Hepatocyte (in vitro differentiated cells): ENCODE measurements at regions not wholly inside any gene's neighbourhood (a gene's known extent, or its start where the extent isn't known, plus 50 kb on each side); places are given as distances from the start of the nearest gene placed in this dataset.

Source experiments
- DNase-seq: peaks from one replicate; pipeline ENCODE4 v3.0.0-alpha.2; 2016; ENCODE audit warnings: low spot score
- H2AFZ ChIP-seq: fragments of 200-600 bp; sonication (generic); 2 replicates; pipeline ENCODE4 v1.6.0; 2016; ENCODE audit warnings: antibody characterized with exemption, mild to moderate bottlenecking
- H3K27ac ChIP-seq: fragments of 200-600 bp; sonication (generic); 2 replicates; pipeline ENCODE4 v1.5.1; 2016; ENCODE audit warnings: mild to moderate bottlenecking
- H3K27me3 ChIP-seq: fragments of 200-600 bp; sonication (generic); 2 replicates; pipeline ENCODE4 v1.6.1; 2016
- H3K36me3 ChIP-seq: fragments of 200-600 bp; sonication (generic); replicated peaks from 2 replicates; pipeline ENCODE4 v1.5.1; 2016; ENCODE audit warnings: low read depth; ENCODE audit not compliant: insufficient read depth
- H3K4me1 ChIP-seq: fragments of 200-600 bp; sonication (generic); 2 replicates; pipeline ENCODE4 v1.5.1; 2016; ENCODE audit warnings: mild to moderate bottlenecking, moderate library complexity; ENCODE audit not compliant: insufficient read depth
- H3K4me2 ChIP-seq: fragments of 200-600 bp; sonication (generic); 2 replicates; pipeline ENCODE4 v1.6.0; 2016
- H3K4me3 ChIP-seq: fragments of 200-600 bp; sonication (generic); 2 replicates; pipeline ENCODE4 v1.5.1; 2016; ENCODE audit warnings: mild to moderate bottlenecking
- H3K79me2 ChIP-seq: fragments of 200-600 bp; sonication (generic); 2 replicates; pipeline ENCODE4 v1.6.0; 2017; ENCODE audit warnings: mild to moderate bottlenecking
- H3K9me2 ChIP-seq: fragments of 200-600 bp; sonication (generic); replicated peaks from 2 replicates; pipeline ENCODE4 v1.6.0; 2017; ENCODE audit warnings: mild to moderate bottlenecking; ENCODE audit not compliant: insufficient read depth
- H3K9me3 ChIP-seq: fragments of 200-600 bp; sonication (generic); 2 replicates; pipeline ENCODE4 v1.5.1; 2016; ENCODE audit warnings: low read depth, mild to moderate bottlenecking
- H4K20me1 ChIP-seq: fragments of 200-600 bp; sonication (generic); 2 replicates; pipeline ENCODE4 v1.6.0; 2016; ENCODE audit warnings: mild to moderate bottlenecking; ENCODE audit not compliant: insufficient read depth, poor library complexity, severe bottlenecking
- EZH2 ChIP-seq: fragments of 200-600 bp; sonication (generic); IDR thresholded peaks from 2 replicates; pipeline ENCODE4 v1.6.1; 2016; ENCODE audit warnings: antibody characterized with exemption, mild to moderate bottlenecking, borderline replicate concordance
- EZH2phosphoT487 ChIP-seq: fragments of 200-600 bp; sonication (generic); IDR thresholded peaks from one replicate; pipeline ENCODE4 v1.6.1; 2018; ENCODE audit warnings: antibody characterized with exemption, mild to moderate bottlenecking, low read depth, moderate library complexity; ENCODE audit not compliant: unreplicated experiment, severe bottlenecking
- WGBS: methylation state at CpG from one replicate; pipeline ENCODE4 v1.1.6; 2016; ENCODE audit warnings: low lambda C conversion rate; ENCODE audit errors: missing lambda C conversion rate; 5-methylcytosine and 5-hydroxymethylcytosine counted together
- TF ChIP-seq, protein P1 (sequence below): fragments of 200-600 bp; sonication (generic); IDR thresholded peaks from 2 replicates; pipeline ENCODE4 v1.5.1; 2016; ENCODE audit warnings: antibody characterized with exemption, mild to moderate bottlenecking; ENCODE audit not compliant: poor library complexity

- no peak for DNase-seq
- TF ChIP-seq EZH2 = no peak
- TF ChIP-seq, protein P1, sequence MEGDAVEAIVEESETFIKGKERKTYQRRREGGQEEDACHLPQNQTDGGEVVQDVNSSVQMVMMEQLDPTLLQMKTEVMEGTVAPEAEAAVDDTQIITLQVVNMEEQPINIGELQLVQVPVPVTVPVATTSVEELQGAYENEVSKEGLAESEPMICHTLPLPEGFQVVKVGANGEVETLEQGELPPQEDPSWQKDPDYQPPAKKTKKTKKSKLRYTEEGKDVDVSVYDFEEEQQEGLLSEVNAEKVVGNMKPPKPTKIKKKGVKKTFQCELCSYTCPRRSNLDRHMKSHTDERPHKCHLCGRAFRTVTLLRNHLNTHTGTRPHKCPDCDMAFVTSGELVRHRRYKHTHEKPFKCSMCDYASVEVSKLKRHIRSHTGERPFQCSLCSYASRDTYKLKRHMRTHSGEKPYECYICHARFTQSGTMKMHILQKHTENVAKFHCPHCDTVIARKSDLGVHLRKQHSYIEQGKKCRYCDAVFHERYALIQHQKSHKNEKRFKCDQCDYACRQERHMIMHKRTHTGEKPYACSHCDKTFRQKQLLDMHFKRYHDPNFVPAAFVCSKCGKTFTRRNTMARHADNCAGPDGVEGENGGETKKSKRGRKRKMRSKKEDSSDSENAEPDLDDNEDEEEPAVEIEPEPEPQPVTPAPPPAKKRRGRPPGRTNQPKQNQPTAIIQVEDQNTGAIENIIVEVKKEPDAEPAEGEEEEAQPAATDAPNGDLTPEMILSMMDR = no peak
- no peak for TF ChIP-seq EZH2phosphoT487
- Histone ChIP-seq H3K79me2 (no peaks in the 10 kb centered on the region), H2AFZ (no peak overlapping the region), H4K20me1 (no peaks in the 10 kb centered on the region), H3K4me1 (no peaks in the 10 kb centered on the region), H3K9me2 (no peaks in the 10 kb centered on the region), H3K9me3 (no peaks in the 10 kb centered on the region), H3K36me3 (no peaks in the 10 kb centered on the region), H3K27ac (no peak overlapping the region), H3K4me3 (no peak overlapping the region), H3K27me3 (no peaks in the 10 kb centered on the region), H3K4me2 (no peak overlapping the region)
- WGBS = 90% methylated on average over 3 of the region's 3 CpGs
Observed at GRCh38 chr11:37999171-37999570, 1401.1 kb upstream of the RAG2 start.

DNA sequence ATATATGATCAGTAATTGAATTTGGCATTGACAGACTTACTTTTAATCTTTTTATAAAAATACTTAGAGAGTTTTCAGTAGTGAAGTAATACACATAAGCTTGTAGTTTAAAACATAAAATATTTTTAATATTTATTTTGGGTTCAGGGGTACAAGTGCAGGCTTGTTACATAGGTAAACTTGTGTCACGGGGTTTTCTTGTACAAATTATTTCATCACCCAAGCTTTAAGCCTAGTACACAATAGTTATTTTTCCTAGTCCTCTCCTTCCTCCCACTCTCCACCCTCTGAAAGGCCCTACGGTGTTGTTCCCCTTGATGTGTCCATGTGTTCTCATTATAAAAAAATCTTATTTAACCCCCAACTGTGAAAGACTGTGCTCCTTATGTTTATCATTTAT is 1397.8 kb upstream of the RAG2 start:
- Histone ChIP-seq H3K4me3 (no peak overlapping the region), H2AFZ (no peak overlapping the region), H3K4me2 (no peak overlapping the region), H3K9me3 (no peaks in the 10 kb centered on the region), H3K27ac (no peak overlapping the region), H3K79me2 (no peaks in the 10 kb centered on the region), H3K4me1 (no peaks in the 10 kb centered on the region), H4K20me1 (no peaks in the 10 kb centered on the region), H3K36me3 (no peaks in the 10 kb centered on the region), H3K27me3 (no peaks in the 10 kb centered on the region), H3K9me2 (no peaks in the 10 kb centered on the region)
- no peak for DNase-seq
- WGBS = 77% methylated on average over 2 of the region's 2 CpGs
- TF ChIP-seq, protein P1 = no peak
- no peak for TF ChIP-seq EZH2
- no peak for TF ChIP-seq EZH2phosphoT487

DNA sequence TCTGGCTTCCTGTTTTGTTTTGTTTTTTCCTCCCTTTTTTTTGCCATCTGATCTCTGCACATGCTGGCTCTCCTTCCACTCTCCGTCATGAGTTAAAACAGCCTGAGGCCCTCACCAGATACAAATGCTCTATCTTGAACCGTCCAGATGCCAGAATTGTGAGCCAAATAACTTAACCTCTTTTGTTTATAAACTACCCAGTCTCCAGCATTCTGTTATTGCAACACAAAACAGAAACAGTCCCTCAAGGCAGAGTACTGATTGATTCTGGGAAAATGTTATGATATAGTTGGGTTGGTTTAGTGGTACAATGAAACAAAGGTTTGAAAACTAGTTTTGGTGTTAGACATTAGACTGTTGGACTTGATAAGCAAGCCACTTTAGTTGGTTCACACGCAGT is 1390.0 kb upstream of the RAG2 start:
- H3K4me2 ChIP-seq = peak overlapping the region; percentile 1
- H3K27me3 ChIP-seq = no peaks in the 10 kb centered on the region
- H3K4me1 ChIP-seq = no peaks in the 10 kb centered on the region
- no peaks in the 10 kb centered on the region for H3K36me3 ChIP-seq
- TF ChIP-seq, protein P1 = no peak
- TF ChIP-seq EZH2phosphoT487 = no peak
- no peak for TF ChIP-seq EZH2
- no peak overlapping the region for H3K4me3 ChIP-seq
- peak; percentile 20 for DNase-seq
- 19% methylated on average over 3 of the region's 3 CpGs for WGBS
- H3K9me2 ChIP-seq = no peaks in the 10 kb centered on the region
- no peaks in the 10 kb centered on the region for H3K9me3 ChIP-seq
- H3K27ac ChIP-seq = peak overlapping the region; percentile 9
- no peaks in the 10 kb centered on the region for H4K20me1 ChIP-seq
- H2AFZ ChIP-seq = peak overlapping the region; percentile 0
- H3K79me2 ChIP-seq = no peaks in the 10 kb centered on the region

DNA sequence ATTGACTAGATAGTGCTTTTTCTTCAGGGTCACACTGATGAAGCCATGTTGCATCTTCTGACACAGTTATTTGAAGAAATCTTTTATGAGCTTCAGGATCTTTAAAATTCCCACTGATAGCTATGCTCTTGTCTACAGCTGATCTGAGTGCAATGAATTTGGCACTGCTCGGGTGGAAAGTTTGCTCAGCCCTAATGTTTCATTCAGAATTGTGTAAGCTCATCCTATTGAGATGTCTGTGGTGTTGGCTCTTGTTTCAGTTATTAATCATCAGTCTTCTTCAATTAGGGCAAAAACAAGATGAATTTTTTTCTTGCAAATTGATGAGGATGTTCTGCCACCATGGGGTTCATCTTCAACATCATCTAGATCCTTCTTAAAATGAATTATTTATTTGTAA is 1387.0 kb upstream of the RAG2 start:
- no peaks in the 10 kb centered on the region for H3K9me3 ChIP-seq
- no peaks in the 10 kb centered on the region for H3K4me1 ChIP-seq
- H3K4me2 ChIP-seq = no peak overlapping the region
- no peak for DNase-seq
- no peak overlapping the region for H3K27ac ChIP-seq
- 75% methylated on average over 1 of the region's 1 CpG for WGBS
- no peaks in the 10 kb centered on the region for H3K36me3 ChIP-seq
- H4K20me1 ChIP-seq = no peaks in the 10 kb centered on the region
- no peaks in the 10 kb centered on the region for H3K79me2 ChIP-seq
- H2AFZ ChIP-seq = no peak overlapping the region
- no peaks in the 10 kb centered on the region for H3K27me3 ChIP-seq
- H3K9me2 ChIP-seq = no peaks in the 10 kb centered on the region
- TF ChIP-seq, protein P1 = no peak
- no peak for TF ChIP-seq EZH2phosphoT487
- TF ChIP-seq EZH2 = no peak
- H3K4me3 ChIP-seq = no peak overlapping the region
